ENCODE measurements at regions not wholly inside any gene's neighbourhood (a gene's known extent, or its start where the extent isn't known, plus 50 kb on each side); places are given as distances from the start of the nearest gene placed in this dataset.

GRCh38 chr5:115389799-115390382 is 93.4 kb upstream of the CCDC112 start:
- DNase-seq, result no peak
- H3K9ac ChIP-seq (ENCODE audit: low read depth in 2 of 2, low read length in 2 of 2), result no peak overlapping the region
- H3K9me3 ChIP-seq, result no peaks in the 10 kb centered on the region
- H3K27ac ChIP-seq, result no peak overlapping the region
- H3K4me1 ChIP-seq, result no peaks in the 10 kb centered on the region
- TF ChIP-seq CTCF (IDR thresholded peaks at IDR 0.05), result no peak
- no peaks in the 10 kb centered on the region for H3K27me3 ChIP-seq
- intact Hi-C loops (cut with DNase I), result no loop called here
- no peak overlapping the region for H3K4me3 ChIP-seq
- no peaks in the 10 kb centered on the region for H3K36me3 ChIP-seq

GRCh38 chr5:115389034-115389798 is 92.8 kb upstream of the CCDC112 start:
- H3K9me3 ChIP-seq, result no peaks in the 10 kb centered on the region
- H3K4me3 ChIP-seq, result no peak overlapping the region
- H3K9ac ChIP-seq (ENCODE audit: low read depth in 2 of 2, low read length in 2 of 2), result no peak overlapping the region
- H3K27ac ChIP-seq, result no peak overlapping the region
- H3K27me3 ChIP-seq, result no peaks in the 10 kb centered on the region
- no peaks in the 10 kb centered on the region for H3K4me1 ChIP-seq
- intact Hi-C loops (cut with DNase I), result no loop called here
- no peak for DNase-seq
- H3K36me3 ChIP-seq, result no peaks in the 10 kb centered on the region
- no peak for TF ChIP-seq CTCF (IDR thresholded peaks at IDR 0.05)

- H3K9ac ChIP-seq (ENCODE audit: low read depth in 2 of 2, low read length in 2 of 2), result no peak overlapping the region
- H3K4me3 ChIP-seq, result no peak overlapping the region
- H3K27me3 ChIP-seq, result no peaks in the 10 kb centered on the region
- H3K9me3 ChIP-seq, result no peaks in the 10 kb centered on the region
- H3K27ac ChIP-seq, result no peak overlapping the region
- H3K4me1 ChIP-seq, result no peaks in the 10 kb centered on the region
- no peaks in the 10 kb centered on the region for H3K36me3 ChIP-seq
- no peak for TF ChIP-seq CTCF (IDR thresholded peaks at IDR 0.05)
- no peak for DNase-seq
- intact Hi-C loops (cut with DNase I), result no loop called here
Observed at GRCh38 chr5:115388240-115388639, 91.8 kb upstream of the CCDC112 start.

GRCh38 chr5:115387816-115388215 is 91.4 kb upstream of the CCDC112 start:
- no peak for DNase-seq
- Histone ChIP-seq H3K36me3 (no peaks in the 10 kb centered on the region), H3K9me3 (no peaks in the 10 kb centered on the region), H3K27ac (no peak overlapping the region), H3K4me3 (no peak overlapping the region), H3K9ac (ENCODE audit: low read depth in 2 of 2, low read length in 2 of 2) (no peak overlapping the region), H3K27me3 (no peaks in the 10 kb centered on the region), H3K4me1 (no peaks in the 10 kb centered on the region)
- no peak for TF ChIP-seq CTCF (IDR thresholded peaks at IDR 0.05)
- intact Hi-C loops (cut with DNase I), result no loop called here

GRCh38 chr5:115386657-115387056 is 90.2 kb upstream of the CCDC112 start:
- H3K9me3 ChIP-seq, result no peaks in the 10 kb centered on the region
- no peak overlapping the region for H3K27ac ChIP-seq
- H3K9ac ChIP-seq (ENCODE audit: low read depth in 2 of 2, low read length in 2 of 2), result no peak overlapping the region
- intact Hi-C loops (cut with DNase I), result no loop called here
- DNase-seq, result no peak
- TF ChIP-seq CTCF (IDR thresholded peaks at IDR 0.05), result no peak
- H3K4me3 ChIP-seq, result no peak overlapping the region
- no peaks in the 10 kb centered on the region for H3K4me1 ChIP-seq
- H3K36me3 ChIP-seq, result no peaks in the 10 kb centered on the region
- no peaks in the 10 kb centered on the region for H3K27me3 ChIP-seq

Measured in colonic mucosa (tissue), 4 donors.